GM12875 (cell line): ENCODE measurements at regions not wholly inside any gene's neighbourhood (a gene's known extent, or its start where the extent isn't known, plus 50 kb on each side); places are given as distances from the start of the nearest gene placed in this dataset.

Experiments
- H3K4me3 ChIP-seq: one replicate; pipeline ENCODE4 v1.5.1; 2011; ENCODE audit warnings: low read depth, low read length, control low read depth
- TF ChIP-seq, protein P1 (sequence below): IDR thresholded peaks from 2 replicates; pipeline ENCODE4 v1.5.1; 2011; ENCODE audit warnings: low read depth, mild to moderate bottlenecking, control low read depth, inconsistent platforms, low read length, moderate library complexity, borderline replicate concordance; ENCODE audit not compliant: insufficient read depth

DNA sequence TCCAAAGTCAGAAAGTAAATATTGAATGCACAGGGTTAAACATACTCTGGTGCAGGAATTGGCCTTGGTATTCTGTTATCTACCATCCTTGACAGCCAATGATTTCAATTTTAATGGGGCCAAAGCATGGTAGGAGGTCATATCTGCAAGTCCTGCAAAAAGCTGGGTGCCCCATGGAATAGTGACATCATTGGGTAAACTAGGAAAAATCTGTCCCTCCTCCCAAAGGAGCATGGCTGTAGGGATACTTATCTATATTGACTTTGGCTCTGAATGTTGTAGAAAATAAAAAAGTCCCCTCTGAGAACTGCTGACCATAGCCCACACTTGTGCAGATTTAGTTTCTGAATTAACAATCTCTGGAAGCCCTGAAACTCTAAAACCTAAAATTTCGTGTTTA, 403.2 kb upstream of the SEL1L start:
- no peak overlapping the region for H3K4me3 ChIP-seq
- TF ChIP-seq, protein P1, sequence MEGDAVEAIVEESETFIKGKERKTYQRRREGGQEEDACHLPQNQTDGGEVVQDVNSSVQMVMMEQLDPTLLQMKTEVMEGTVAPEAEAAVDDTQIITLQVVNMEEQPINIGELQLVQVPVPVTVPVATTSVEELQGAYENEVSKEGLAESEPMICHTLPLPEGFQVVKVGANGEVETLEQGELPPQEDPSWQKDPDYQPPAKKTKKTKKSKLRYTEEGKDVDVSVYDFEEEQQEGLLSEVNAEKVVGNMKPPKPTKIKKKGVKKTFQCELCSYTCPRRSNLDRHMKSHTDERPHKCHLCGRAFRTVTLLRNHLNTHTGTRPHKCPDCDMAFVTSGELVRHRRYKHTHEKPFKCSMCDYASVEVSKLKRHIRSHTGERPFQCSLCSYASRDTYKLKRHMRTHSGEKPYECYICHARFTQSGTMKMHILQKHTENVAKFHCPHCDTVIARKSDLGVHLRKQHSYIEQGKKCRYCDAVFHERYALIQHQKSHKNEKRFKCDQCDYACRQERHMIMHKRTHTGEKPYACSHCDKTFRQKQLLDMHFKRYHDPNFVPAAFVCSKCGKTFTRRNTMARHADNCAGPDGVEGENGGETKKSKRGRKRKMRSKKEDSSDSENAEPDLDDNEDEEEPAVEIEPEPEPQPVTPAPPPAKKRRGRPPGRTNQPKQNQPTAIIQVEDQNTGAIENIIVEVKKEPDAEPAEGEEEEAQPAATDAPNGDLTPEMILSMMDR: no peak

DNA sequence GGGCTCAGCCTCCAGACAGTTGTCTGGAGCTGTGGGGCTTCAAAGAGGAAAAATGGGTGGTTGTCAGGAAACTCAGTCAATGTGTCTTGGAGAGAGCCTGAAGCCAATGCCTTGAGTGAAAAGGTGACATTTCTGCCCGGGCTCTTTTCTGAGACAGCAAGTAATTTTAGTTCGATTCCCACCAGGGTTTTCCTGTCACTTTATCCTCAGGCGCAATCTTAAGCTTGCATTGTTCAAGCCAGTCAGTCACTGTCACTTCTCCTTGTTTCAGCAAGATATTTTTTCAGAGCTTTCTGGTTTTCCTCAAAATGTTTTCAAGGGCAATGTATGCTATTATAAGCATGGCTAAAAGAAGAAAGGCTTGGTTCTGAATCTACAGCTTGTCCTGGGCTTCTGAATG, 404.7 kb upstream of the SEL1L start:
- TF ChIP-seq, protein P1: no peak
- no peak overlapping the region for H3K4me3 ChIP-seq

DNA sequence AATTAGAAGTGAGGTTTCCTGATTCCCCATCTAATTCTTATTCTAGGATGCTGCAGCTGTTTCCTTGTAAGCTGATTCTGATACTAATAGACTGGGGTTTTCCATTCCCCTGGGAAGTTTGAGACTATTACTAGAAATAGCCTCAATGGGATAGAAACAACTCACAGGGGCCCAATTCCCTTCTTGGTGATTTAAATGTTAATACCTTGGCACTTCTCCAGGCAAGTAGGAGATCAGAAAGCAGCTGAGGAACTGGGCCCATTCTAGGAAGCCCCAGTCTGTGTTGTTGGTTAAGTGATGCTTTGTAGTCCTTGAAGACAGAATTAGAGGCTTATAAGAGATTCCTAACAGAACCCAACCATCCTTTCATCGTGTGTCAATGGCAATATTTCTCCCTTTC, 407.0 kb upstream of the SEL1L start:
- H3K4me3 ChIP-seq: no peak overlapping the region
- TF ChIP-seq, protein P1: no peak

DNA sequence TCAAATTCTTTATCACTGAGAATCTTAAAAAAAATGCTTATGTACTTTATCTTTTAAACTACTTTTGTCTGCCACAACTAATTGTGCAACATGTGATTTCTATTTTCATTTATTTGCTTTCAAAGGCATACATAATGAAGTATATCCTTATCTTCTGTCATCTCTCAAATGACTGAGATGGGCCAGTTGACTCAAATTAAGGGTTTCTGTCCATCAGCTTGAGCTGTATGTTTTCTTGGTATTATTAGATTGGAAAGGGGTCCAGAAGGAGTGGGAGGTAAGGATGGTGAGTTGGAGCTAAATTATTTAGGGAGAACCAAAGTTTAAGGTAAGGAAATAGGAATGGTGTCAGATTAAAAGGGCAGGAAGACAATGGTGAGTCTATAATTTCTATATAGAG, 408.4 kb upstream of the SEL1L start:
- TF ChIP-seq, protein P1: no peak
- no peak overlapping the region for H3K4me3 ChIP-seq

DNA sequence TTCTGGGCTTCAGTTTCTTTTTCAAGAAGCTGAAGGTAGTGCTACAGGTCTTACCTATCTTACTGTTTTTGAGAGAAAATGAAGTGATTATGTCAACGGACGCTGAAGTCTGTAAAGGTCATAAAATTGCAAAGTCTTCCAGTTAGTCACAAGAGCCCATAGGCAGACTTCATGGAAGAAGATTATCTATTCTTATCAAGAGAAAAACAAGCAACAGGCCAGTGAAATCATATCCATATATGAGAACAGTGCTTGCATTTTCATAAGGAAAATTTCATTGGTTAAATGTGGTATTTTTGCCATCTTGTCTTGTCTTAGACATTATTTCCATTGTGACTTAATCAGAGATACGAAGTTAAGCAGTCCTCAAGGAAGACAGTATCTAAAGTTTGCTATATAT, 412.7 kb upstream of the SEL1L start:
- H3K4me3 ChIP-seq: no peak overlapping the region
- TF ChIP-seq, protein P1: no peak

DNA sequence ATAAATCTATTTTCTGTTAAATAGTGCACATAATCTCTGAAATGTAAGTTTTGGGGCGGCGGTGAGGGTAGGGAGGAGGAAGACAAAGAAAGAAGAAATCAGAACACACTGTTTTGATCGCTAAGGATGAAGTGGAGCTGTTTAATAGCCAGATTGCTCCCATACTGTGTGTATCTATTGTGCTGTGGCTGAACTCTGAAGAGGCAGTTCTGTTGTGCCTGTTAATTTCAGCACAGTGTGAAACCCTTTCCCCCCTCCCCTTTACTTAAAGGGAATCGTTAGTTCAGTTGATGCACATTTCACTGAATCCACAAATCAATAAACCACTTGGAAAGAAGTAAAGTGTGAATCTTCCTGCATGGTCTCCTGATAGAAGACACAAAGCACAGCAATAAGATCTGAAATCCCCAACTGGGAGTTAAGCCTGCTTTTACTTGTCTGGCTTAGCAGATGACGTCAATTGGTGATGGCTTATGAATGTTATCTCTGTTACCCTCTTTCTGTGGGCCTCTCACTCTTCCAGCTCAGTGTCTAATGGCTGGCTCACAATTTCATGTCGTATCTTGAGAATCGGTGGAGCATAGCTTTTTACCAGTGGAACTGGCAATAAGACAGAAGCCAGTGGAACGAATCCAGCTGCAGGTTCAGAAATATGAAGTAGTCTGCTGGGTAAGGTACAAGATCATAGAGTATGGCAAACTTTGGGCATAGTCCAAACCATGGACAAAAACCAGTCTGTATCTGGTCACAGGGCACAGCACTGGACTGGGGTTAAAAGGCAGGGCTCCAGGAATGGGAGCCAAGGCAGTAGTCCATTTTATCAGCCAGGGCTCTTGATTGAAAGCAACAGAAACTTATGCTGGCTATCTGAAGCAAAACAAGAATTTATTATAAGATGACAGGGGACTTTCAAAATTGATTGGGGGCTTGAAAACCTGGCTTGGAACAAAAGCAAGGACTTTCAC, 413.5 kb upstream of the SEL1L start:
- no peak overlapping the region for H3K4me3 ChIP-seq
- TF ChIP-seq, protein P1: no peak

DNA sequence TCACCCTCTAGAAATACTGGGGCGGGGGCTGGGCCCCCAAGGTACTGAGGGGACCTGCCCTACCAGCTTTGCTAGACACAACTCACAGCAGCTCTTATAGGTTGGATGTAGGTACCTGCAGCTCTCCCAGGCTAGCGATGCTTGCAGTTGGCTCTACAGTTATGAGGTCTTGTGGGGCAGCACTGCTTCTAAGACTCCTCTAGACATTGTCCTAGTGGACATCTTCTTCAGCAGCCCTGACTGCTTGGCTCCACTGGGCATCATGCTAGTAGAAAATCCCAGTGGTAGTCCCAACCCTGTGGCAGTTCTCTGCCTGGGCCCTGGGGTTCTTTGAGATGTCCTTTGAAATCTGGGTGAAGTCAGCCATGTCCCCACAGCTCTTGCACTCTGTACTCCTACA, 419.3 kb upstream of the SEL1L start:
- no peak overlapping the region for H3K4me3 ChIP-seq
- TF ChIP-seq, protein P1: no peak
